Uterus (tissue), 2 donors: ENCODE measurements at regions not wholly inside any gene's neighbourhood (a gene's known extent, or its start where the extent isn't known, plus 50 kb on each side); places are given as distances from the start of the nearest gene placed in this dataset.

Experiments used
- CTCF ChIP-seq, 4 experiments: fragments of 200-600 bp in 2 of 4; fragments of 450-650 bp in 2 of 4; sonication (generic) in 2 of 4; IDR thresholded peaks; one replicate each; pipeline ENCODE4 v1.5.1; 2016 to 2019; ENCODE audit warnings: antibody characterized with exemption in 4 of 4, mild to moderate bottlenecking in 2 of 4, moderate library complexity in 1 of 4
- POLR2A ChIP-seq, 2 donors: fragments of 450-650 bp; IDR thresholded peaks; one replicate each; pipeline ENCODE4 v1.6.1; 2016; ENCODE audit warnings: antibody characterized with exemption in 2 of 2, mild to moderate bottlenecking in 1 of 2, moderate library complexity in 1 of 2

- TF ChIP-seq POLR2A (IDR thresholded peaks at IDR 0.05) (no peak), CTCF (IDR thresholded peaks at IDR 0.05) (no peak)
Observed at GRCh38 chr12:75823475-75823874, 208.1 kb downstream of the PHLDA1 start.
